ENCODE measurements at regions not wholly inside any gene's neighbourhood (a gene's known extent, or its start where the extent isn't known, plus 50 kb on each side); places are given as distances from the start of the nearest gene placed in this dataset.
A peak's percentile ranks its signal among the peaks of the same experiment; 100 is the strongest.

GRCh38 chr12:126233625-126234024, 1168.4 kb downstream of the AACS start:
- H3K9ac ChIP-seq (ENCODE audit: extremely low read depth, insufficient read length, low read length), result no peak overlapping the region
- no peak overlapping the region for H2BK15ac ChIP-seq (ENCODE audit: low read depth, low read length)
- H3K4me1 Mint-ChIP-seq, result peaks cover 23 to 25% of the 10 kb centered on the region in 2 experiments
- H4K91ac ChIP-seq (ENCODE audit: insufficient read length, low read depth, low read length), result no peak overlapping the region
- H2AK5ac ChIP-seq (ENCODE audit: insufficient read length, low read length), result no peak overlapping the region
- H3K79me1 ChIP-seq (ENCODE audit: insufficient read depth, low read depth, low read length, poor library complexity, severe bottlenecking), result no peaks in the 10 kb centered on the region
- H3K18ac ChIP-seq (ENCODE audit: insufficient read length, low read depth, low read length), result no peak overlapping the region
- H3K56ac ChIP-seq (ENCODE audit: insufficient read length, low read depth, low read length), result no peak overlapping the region
- H2BK12ac ChIP-seq (ENCODE audit: insufficient read length, low read depth, low read length), result no peak overlapping the region
- H3K14ac ChIP-seq (ENCODE audit: insufficient read depth, low read length), result no peak overlapping the region
- H3K27ac Mint-ChIP-seq, result peak overlapping the region; percentile 76 to 97 (median 87); a peak in 6 of 7 replicates
- no peaks in the 10 kb centered on the region for H3K79me2 ChIP-seq (ENCODE audit: insufficient read depth, low read length)
- no peak overlapping the region for H3K23ac ChIP-seq (ENCODE audit: insufficient read length, low read depth, low read length)
- H3K27me3 Mint-ChIP-seq (ENCODE audit: low read depth), result no peaks in the 10 kb centered on the region; the same call in 1 of the 2 replicates
- no peak overlapping the region for H3K4ac ChIP-seq (ENCODE audit: low read depth, low read length)
- H4K8ac ChIP-seq (replicated peaks; ENCODE audit: insufficient read length, low read depth, low read length), result no peak overlapping the region
- H2BK120ac ChIP-seq (ENCODE audit: low read depth, low read length, poor library complexity, severe bottlenecking), result no peak overlapping the region
- no peak overlapping the region for H4K5ac ChIP-seq (ENCODE audit: insufficient read length, low read depth, low read length)
- DNase-seq, result peak; percentile 41
- H3K9me3 ChIP-seq (ENCODE audit: control insufficient read depth, low read depth, low read length), result no peaks in the 10 kb centered on the region
- no peak overlapping the region for H2AFZ ChIP-seq (ENCODE audit: low read length)
- H3K9me3 Mint-ChIP-seq, result peaks cover 0 to 2% of the 10 kb centered on the region in 2 experiments; a peak in 2 of 5 replicates
- H3T11ph ChIP-seq (ENCODE audit: low read length), result no peak overlapping the region
- peaks cover 0 to 3% (median 0%) of the 10 kb centered on the region in 3 experiments; a peak in 2 of 7 replicates for H3K36me3 Mint-ChIP-seq (ENCODE audit: insufficient read depth in 1 of 3, low read depth in 3 of 3)
- no peak for TF ChIP-seq CTCF (conservative IDR thresholded peaks at IDR 0.05)
- peaks cover 6% of the 10 kb centered on the region; the same call in 1 of the 2 replicates for H3K4me1 ChIP-seq (ENCODE audit: insufficient read depth, low read length)
- WGBS (ENCODE audit: extremely low coverage, insufficient read length, low lambda C conversion rate), result no CpG with 5 or more reads among the region's 3 CpGs
- peak overlapping the region; percentile 58 for H3K27ac ChIP-seq (ENCODE audit: insufficient read length, low read depth, low read length)
- H2BK20ac ChIP-seq (ENCODE audit: low read depth, low read length, poor library complexity, severe bottlenecking), result no peak overlapping the region
- H3K23me2 ChIP-seq (ENCODE audit: insufficient read length, low read depth, low read length, poor library complexity, severe bottlenecking), result no peaks in the 10 kb centered on the region
- no peak overlapping the region for H2BK5ac ChIP-seq (ENCODE audit: insufficient read length, low read length)
- no peak overlapping the region for H3K4me2 ChIP-seq (ENCODE audit: insufficient read depth, insufficient read length, low read length)
- no peak overlapping the region; a peak in 1 of 5 replicates for H3K4me3 Mint-ChIP-seq
- H4K20me1 ChIP-seq (ENCODE audit: control insufficient read depth, insufficient read depth, insufficient read length), result no peaks in the 10 kb centered on the region
- H3K27me3 ChIP-seq (ENCODE audit: insufficient read depth, low read length), result no peaks in the 10 kb centered on the region

Measured in H9 (cell line).